HEK293 (cell line): ENCODE measurements at regions not wholly inside any gene's neighbourhood (a gene's known extent, or its start where the extent isn't known, plus 50 kb on each side); places are given as distances from the start of the nearest gene placed in this dataset.

Experiments used
- CTCF ChIA-PET: fragments of 350-600 bp; formaldehyde crosslinking; extraction: SDS; loops from one replicate; lab custom pipeline; 2021; ENCODE audit warnings: antibody characterized with exemption; lab: Yijun Ruan, JAX
- POLR2A ChIA-PET: fragments of 300-600 bp; formaldehyde crosslinking; extraction: SDS; loops from one replicate; lab custom pipeline; 2020; ENCODE audit warnings: antibody characterized with exemption, inconsistent platforms; lab: Yijun Ruan, JAX
- H3K27ac ChIP-seq: fragments of 200-500 bp; sonication (Bioruptor generic); 2 replicates; pipeline ENCODE4 v1.5.1; 2014; ENCODE audit warnings: low read depth, low read length, control low read depth, inconsistent platforms; ENCODE audit errors: extremely low read depth
- H3K36me3 ChIP-seq, 2 experiments: fragments of 200-500 bp in 1 of 2; sonication (Bioruptor generic) in 1 of 2; 1 replicate in 1 of 2; 2 replicates in 1 of 2; pipeline ENCODE4 v1.5.1; 2014 to 2017; ENCODE audit warnings: inconsistent platforms in 2 of 2, low read length in 2 of 2; ENCODE audit not compliant: control insufficient read depth in 2 of 2, insufficient read depth in 1 of 2
- H3K4me1 ChIP-seq: fragments of 200-500 bp; sonication (Bioruptor generic); 2 replicates; pipeline ENCODE4 v1.5.1; 2014; ENCODE audit warnings: mild to moderate bottlenecking, low read length, inconsistent platforms; ENCODE audit not compliant: control insufficient read depth, insufficient read depth
- H3K4me3 ChIP-seq: 2 replicates; pipeline ENCODE4 v1.5.1; 2011; ENCODE audit warnings: low read depth, mild to moderate bottlenecking, control low read depth, low read length, moderate library complexity
- H3K9me3 ChIP-seq: fragments of 200-500 bp; sonication (Bioruptor generic); 2 replicates; pipeline ENCODE4 v1.5.1; 2014; ENCODE audit warnings: low read depth, low read length, inconsistent platforms; ENCODE audit not compliant: control insufficient read depth, insufficient read depth
- ELK4 ChIP-seq: IDR thresholded peaks from 2 replicates; pipeline ENCODE4 v1.6.1; 2011; ENCODE audit warnings: mild to moderate bottlenecking, low read depth, low read length, borderline replicate concordance
- KLF10 ChIP-seq: fragments of 450-650 bp; IDR thresholded peaks from 2 replicates; pipeline ENCODE4 v1.5.1; 2018; ENCODE audit warnings: missing biosample characterization, mild to moderate bottlenecking, missing genetic modification characterization
- MZF1 ChIP-seq: fragments of 450-650 bp; formaldehyde crosslinking; IDR thresholded peaks from 2 replicates; pipeline ENCODE4 v1.5.1; 2017; ENCODE audit warnings: missing biosample characterization, missing genetic modification characterization, borderline replicate concordance
- OVOL3 ChIP-seq: fragments of 450-650 bp; formaldehyde crosslinking; IDR thresholded peaks from 2 replicates; pipeline ENCODE4 v1.5.1; 2016; ENCODE audit warnings: missing biosample characterization, missing genetic modification characterization
- PBX3 ChIP-seq: sonication (generic); formaldehyde crosslinking; IDR thresholded peaks from 2 replicates; pipeline ENCODE4 v1.8.1; 2022; ENCODE audit warnings: mild to moderate bottlenecking, moderate library complexity, missing genetic modification reagents
- PRDM10 ChIP-seq: fragments of 450-650 bp; formaldehyde crosslinking; IDR thresholded peaks from 2 replicates; pipeline ENCODE4 v1.5.1; 2016; ENCODE audit warnings: missing biosample characterization, missing genetic modification characterization
- SP3 ChIP-seq: fragments of 450-650 bp; formaldehyde crosslinking; IDR thresholded peaks from 2 replicates; pipeline ENCODE4 v1.5.1; 2016; ENCODE audit warnings: missing biosample characterization, missing genetic modification characterization
- ZBTB26 ChIP-seq: fragments of 450-650 bp; formaldehyde crosslinking; optimal IDR thresholded peaks from 2 replicates; pipeline ENCODE3; 2016; ENCODE audit warnings: missing biosample characterization, mild to moderate bottlenecking, missing genetic modification characterization
- ZBTB49 ChIP-seq: fragments of 450-650 bp; formaldehyde crosslinking; IDR thresholded peaks from 2 replicates; pipeline ENCODE4 v1.5.1; 2016; ENCODE audit warnings: missing biosample characterization, missing genetic modification characterization, low read depth
- ZIC2 ChIP-seq: fragments of 450-650 bp; formaldehyde crosslinking; IDR thresholded peaks from 2 replicates; pipeline ENCODE4 v1.5.1; 2016; ENCODE audit warnings: missing biosample characterization, missing genetic modification characterization
- ZNF239 ChIP-seq: fragments of 450-650 bp; formaldehyde crosslinking; IDR thresholded peaks from 2 replicates; pipeline ENCODE4 v1.5.1; 2016; ENCODE audit warnings: missing biosample characterization, missing genetic modification characterization
- ZNF24 ChIP-seq: fragments of 450-650 bp; formaldehyde crosslinking; IDR thresholded peaks from 2 replicates; pipeline ENCODE4 v1.5.1; 2016; ENCODE audit warnings: missing biosample characterization, missing genetic modification characterization
- ZNF394 ChIP-seq: fragments of 450-650 bp; formaldehyde crosslinking; IDR thresholded peaks from 2 replicates; pipeline ENCODE4 v1.5.1; 2016; ENCODE audit warnings: missing biosample characterization, missing genetic modification characterization, mild to moderate bottlenecking, moderate library complexity, borderline replicate concordance
- ZNF404 ChIP-seq: fragments of 450-650 bp; formaldehyde crosslinking; IDR thresholded peaks from 2 replicates; pipeline ENCODE4 v1.5.1; 2017; ENCODE audit warnings: missing biosample characterization, missing genetic modification characterization
- ZNF423 ChIP-seq: fragments of 450-650 bp; formaldehyde crosslinking; IDR thresholded peaks from 2 replicates; pipeline ENCODE4 v1.5.1; 2016; ENCODE audit warnings: missing biosample characterization, missing genetic modification characterization
- ZNF510 ChIP-seq: fragments of 450-650 bp; formaldehyde crosslinking; IDR thresholded peaks from 2 replicates; pipeline ENCODE4 v1.5.1; 2018; ENCODE audit warnings: mild to moderate bottlenecking, missing genetic modification characterization, missing biosample characterization; ENCODE audit not compliant: insufficient replicate concordance
- ZNF514 ChIP-seq: fragments of 450-650 bp; formaldehyde crosslinking; IDR thresholded peaks from 2 replicates; pipeline ENCODE4 v1.5.1; 2016; ENCODE audit warnings: missing biosample characterization, missing genetic modification characterization
- ZNF580 ChIP-seq: fragments of 450-650 bp; formaldehyde crosslinking; IDR thresholded peaks from 2 replicates; pipeline ENCODE4 v1.5.1; 2016; ENCODE audit warnings: missing biosample characterization, missing genetic modification characterization
- ZNF596 ChIP-seq: fragments of 450-650 bp; IDR thresholded peaks from 2 replicates; pipeline ENCODE4 v1.5.0; 2018; ENCODE audit warnings: missing biosample characterization, mild to moderate bottlenecking, missing genetic modification characterization, moderate library complexity
- ZNF624 ChIP-seq: fragments of 450-650 bp; formaldehyde crosslinking; IDR thresholded peaks from 2 replicates; pipeline ENCODE4 v1.5.1; 2017; ENCODE audit warnings: missing biosample characterization, missing genetic modification characterization
- ZNF658 ChIP-seq: fragments of 450-650 bp; formaldehyde crosslinking; IDR thresholded peaks from 2 replicates; pipeline ENCODE4; 2016; ENCODE audit warnings: missing biosample characterization, missing genetic modification characterization
- ZNF692 ChIP-seq: fragments of 450-650 bp; formaldehyde crosslinking; IDR thresholded peaks from 2 replicates; pipeline ENCODE4 v1.5.1; 2016; ENCODE audit warnings: missing biosample characterization, missing genetic modification characterization
- ZNF768 ChIP-seq: fragments of 450-650 bp; formaldehyde crosslinking; IDR thresholded peaks from 2 replicates; pipeline ENCODE4 v1.5.1; 2018; ENCODE audit warnings: missing biosample characterization, mild to moderate bottlenecking, missing genetic modification characterization

- H3K4me1 ChIP-seq = no peaks in the 10 kb centered on the region
- POLR2A ChIA-PET = no interaction called here
- TF ChIP-seq KLF10 = no peak
- no peak for TF ChIP-seq ELK4
- TF ChIP-seq ZNF596 (tag by site-specific recombination) = 0 out of 2 replicates have a peak, but pooled peaks have one; percentile 18
- TF ChIP-seq ZNF510 (tag by site-specific recombination) = no peak
- no peak for TF ChIP-seq ZNF394 (tag by site-specific recombination)
- TF ChIP-seq ZNF514 = no peak
- no peak for TF ChIP-seq ZNF580
- no peak for TF ChIP-seq PBX3 (CRISPR knock-in tag)
- no peak for TF ChIP-seq ZNF423 (tag by site-specific recombination)
- TF ChIP-seq, all 188 proteins: peak for 1
- Histone ChIP-seq H3K4me3 (no peak overlapping the region), H3K9me3 (no peaks in the 10 kb centered on the region), H3K36me3 (no peaks in the 10 kb centered on the region), H3K27ac (no peak overlapping the region)
- CTCF ChIA-PET = no interaction called here
Observed at GRCh38 chr4:62302710-62303109, 1102.6 kb downstream of the ADGRL3 start.

- POLR2A ChIA-PET = no interaction called here
- Histone ChIP-seq H3K36me3 (no peaks in the 10 kb centered on the region), H3K9me3 (no peaks in the 10 kb centered on the region), H3K4me3 (no peak overlapping the region), H3K4me1 (no peaks in the 10 kb centered on the region), H3K27ac (no peak overlapping the region)
- TF ChIP-seq ZBTB49 = no peak
- TF ChIP-seq ZNF768 (tag by site-specific recombination) = no peak
- no peak for TF ChIP-seq MZF1 (tag by site-specific recombination)
- TF ChIP-seq PRDM10 (tag by site-specific recombination) = no peak
- no peak for TF ChIP-seq ZNF624 (tag by site-specific recombination)
- TF ChIP-seq OVOL3 (tag by site-specific recombination) = no peak
- no peak for TF ChIP-seq ZNF404 (tag by site-specific recombination)
- TF ChIP-seq ZNF239 = no peak
- no peak for TF ChIP-seq ZIC2 (tag by site-specific recombination)
- no peak for TF ChIP-seq ZNF580
- TF ChIP-seq ZNF658 (tag by site-specific recombination) = no peak
- no peak for TF ChIP-seq ZNF24 (tag by site-specific recombination)
- TF ChIP-seq ZBTB26 (tag by site-specific recombination) = no peak
- TF ChIP-seq SP3 (tag by site-specific recombination) = no peak
- TF ChIP-seq ZNF692 (tag by site-specific recombination) = no peak
- CTCF ChIA-PET = no interaction called here
Observed at GRCh38 chr4:62301500-62301899, 1101.4 kb downstream of the ADGRL3 start.
